Tibial artery (tissue), 4 donors: ENCODE measurements at regions not wholly inside any gene's neighbourhood (a gene's known extent, or its start where the extent isn't known, plus 50 kb on each side); places are given as distances from the start of the nearest gene placed in this dataset.

Experiments
- DNase-seq, 2 donors: peaks; one replicate each; pipeline ENCODE4 v3.0.0-alpha.2; 2019
- H3K27ac ChIP-seq, 2 donors: fragments of 200-600 bp; sonication (generic) in 1 of 2; 1 replicate in 1 of 2; 2 replicates in 1 of 2; pipeline ENCODE4 v1.5.1; 2018 to 2019; ENCODE audit warnings: mild to moderate bottlenecking in 1 of 2
- H3K27me3 ChIP-seq, 2 donors: fragments of 200-600 bp; sonication (generic) in 1 of 2; one replicate each; pipeline versions ENCODE4 v1.5.1 to v1.6.0; 2016 to 2019
- H3K36me3 ChIP-seq, 3 donors: fragments of 200-600 bp; sonication (generic) in 2 of 3; one replicate each; pipeline ENCODE4 v1.5.1; 2016 to 2019; ENCODE audit warnings: mild to moderate bottlenecking in 2 of 3
- H3K4me1 ChIP-seq, 4 donors: fragments of 200-600 bp; sonication (generic) in 2 of 4; 1 replicate in 3 of 4; 2 replicates in 1 of 4; pipeline ENCODE4 v1.5.1; 2016 to 2019
- H3K4me3 ChIP-seq, 2 donors: fragments of 200-600 bp; sonication (generic) in 1 of 2; 1 replicate in 1 of 2; 2 replicates in 1 of 2; pipeline ENCODE4 v1.5.1; 2018 to 2019; ENCODE audit warnings: mild to moderate bottlenecking in 2 of 2
- H3K9me3 ChIP-seq, 3 donors: fragments of 200-600 bp; sonication (generic) in 1 of 3; one replicate each; pipeline ENCODE4 v1.5.1; 2016 to 2019
- intact Hi-C: fragments of 100-400 bp; cut with DNase I; formaldehyde crosslinking; loops from one replicate; pipeline ENCODE4 v1.15.0; 2023; ENCODE audit warnings: low total_unique reads
- TF ChIP-seq, protein P1 (sequence below), 2 experiments: fragments of 200-600 bp in 1 of 2; fragments of 450-650 bp in 1 of 2; IDR thresholded peaks; one replicate each; pipeline ENCODE4 v1.5.1; 2017 to 2019; ENCODE audit warnings: antibody characterized with exemption in 2 of 2, mild to moderate bottlenecking in 1 of 2, moderate library complexity in 1 of 2

DNA sequence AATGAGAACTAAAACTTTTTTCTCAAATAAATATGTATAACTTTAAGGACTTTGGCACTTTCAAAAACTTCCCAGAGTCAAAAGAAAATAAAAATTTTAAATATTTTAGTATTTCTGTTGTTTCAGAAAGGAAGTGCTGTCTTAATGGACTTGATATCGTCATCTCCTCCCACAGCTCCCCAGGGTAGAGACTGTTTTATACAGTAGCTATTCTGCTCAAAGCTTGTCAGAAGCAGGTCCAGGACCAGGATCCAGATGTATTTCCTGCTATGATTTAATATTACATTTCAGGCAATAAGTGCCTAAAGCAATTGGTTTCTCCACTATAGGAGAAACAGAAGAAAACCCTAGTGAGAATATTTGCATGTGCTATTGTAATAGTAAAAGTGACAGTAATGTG is 218.5 kb upstream of the G2E3 start:
- H3K36me3 ChIP-seq, result no peaks in the 10 kb centered on the region
- H3K27ac ChIP-seq, result no peak overlapping the region
- TF ChIP-seq, protein P1, sequence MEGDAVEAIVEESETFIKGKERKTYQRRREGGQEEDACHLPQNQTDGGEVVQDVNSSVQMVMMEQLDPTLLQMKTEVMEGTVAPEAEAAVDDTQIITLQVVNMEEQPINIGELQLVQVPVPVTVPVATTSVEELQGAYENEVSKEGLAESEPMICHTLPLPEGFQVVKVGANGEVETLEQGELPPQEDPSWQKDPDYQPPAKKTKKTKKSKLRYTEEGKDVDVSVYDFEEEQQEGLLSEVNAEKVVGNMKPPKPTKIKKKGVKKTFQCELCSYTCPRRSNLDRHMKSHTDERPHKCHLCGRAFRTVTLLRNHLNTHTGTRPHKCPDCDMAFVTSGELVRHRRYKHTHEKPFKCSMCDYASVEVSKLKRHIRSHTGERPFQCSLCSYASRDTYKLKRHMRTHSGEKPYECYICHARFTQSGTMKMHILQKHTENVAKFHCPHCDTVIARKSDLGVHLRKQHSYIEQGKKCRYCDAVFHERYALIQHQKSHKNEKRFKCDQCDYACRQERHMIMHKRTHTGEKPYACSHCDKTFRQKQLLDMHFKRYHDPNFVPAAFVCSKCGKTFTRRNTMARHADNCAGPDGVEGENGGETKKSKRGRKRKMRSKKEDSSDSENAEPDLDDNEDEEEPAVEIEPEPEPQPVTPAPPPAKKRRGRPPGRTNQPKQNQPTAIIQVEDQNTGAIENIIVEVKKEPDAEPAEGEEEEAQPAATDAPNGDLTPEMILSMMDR (IDR thresholded peaks at IDR 0.05), result no peak
- no peaks in the 10 kb centered on the region for H3K27me3 ChIP-seq
- intact Hi-C loops, result no loop called here
- DNase-seq, result no peak
- no peaks in the 10 kb centered on the region for H3K4me1 ChIP-seq
- no peak overlapping the region for H3K4me3 ChIP-seq
- H3K9me3 ChIP-seq, result no peaks in the 10 kb centered on the region

DNA sequence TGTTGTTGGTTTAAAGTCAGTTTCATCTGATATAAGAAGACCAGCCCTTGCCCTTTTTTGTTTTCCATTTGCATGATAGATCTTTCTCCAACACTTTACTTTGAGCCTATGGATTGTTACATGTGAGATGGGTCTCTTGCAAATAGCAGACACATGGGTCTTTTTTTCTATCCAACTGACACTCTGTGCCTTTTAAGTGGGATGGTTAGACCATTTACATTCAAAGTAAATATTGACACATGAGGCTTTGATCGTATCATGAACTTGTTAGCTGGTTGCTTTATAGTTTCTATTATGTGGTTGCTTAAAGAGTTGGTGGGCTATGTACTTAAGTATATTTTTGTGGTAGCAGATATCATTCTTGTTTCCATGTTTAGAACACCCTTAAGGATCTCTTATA is 213.4 kb upstream of the G2E3 start:
- Histone ChIP-seq H3K27me3 (no peaks in the 10 kb centered on the region), H3K4me1 (no peaks in the 10 kb centered on the region), H3K27ac (no peak overlapping the region), H3K36me3 (no peaks in the 10 kb centered on the region), H3K9me3 (no peaks in the 10 kb centered on the region), H3K4me3 (no peak overlapping the region)
- TF ChIP-seq, protein P1 (IDR thresholded peaks at IDR 0.05), result no peak
- intact Hi-C loops, result no loop called here
- no peak for DNase-seq

DNA sequence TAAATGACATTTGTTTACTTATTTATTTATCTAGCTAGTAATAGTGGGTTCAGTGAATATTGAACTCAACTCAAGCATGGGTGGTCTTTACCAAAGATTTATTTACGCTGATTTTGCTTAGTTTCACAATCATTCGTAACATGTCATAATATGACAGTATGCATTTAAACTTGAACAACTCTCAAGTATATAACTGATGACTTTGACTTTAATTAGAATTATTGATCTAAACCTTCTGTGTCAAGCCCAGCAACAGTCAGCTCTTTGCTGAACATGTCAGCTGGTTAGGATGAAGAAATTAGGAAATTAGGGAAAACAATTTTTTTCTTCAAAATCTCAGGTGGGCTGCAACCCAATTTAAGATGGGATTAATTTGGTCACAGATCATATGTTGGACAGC is 210.5 kb upstream of the G2E3 start:
- H3K27me3 ChIP-seq, result no peaks in the 10 kb centered on the region
- H3K4me1 ChIP-seq, result no peaks in the 10 kb centered on the region
- intact Hi-C loops, result no loop called here
- no peak overlapping the region for H3K27ac ChIP-seq
- TF ChIP-seq, protein P1 (IDR thresholded peaks at IDR 0.05), result no peak
- H3K4me3 ChIP-seq, result no peak overlapping the region
- no peaks in the 10 kb centered on the region for H3K36me3 ChIP-seq
- no peak for DNase-seq
- no peaks in the 10 kb centered on the region for H3K9me3 ChIP-seq

DNA sequence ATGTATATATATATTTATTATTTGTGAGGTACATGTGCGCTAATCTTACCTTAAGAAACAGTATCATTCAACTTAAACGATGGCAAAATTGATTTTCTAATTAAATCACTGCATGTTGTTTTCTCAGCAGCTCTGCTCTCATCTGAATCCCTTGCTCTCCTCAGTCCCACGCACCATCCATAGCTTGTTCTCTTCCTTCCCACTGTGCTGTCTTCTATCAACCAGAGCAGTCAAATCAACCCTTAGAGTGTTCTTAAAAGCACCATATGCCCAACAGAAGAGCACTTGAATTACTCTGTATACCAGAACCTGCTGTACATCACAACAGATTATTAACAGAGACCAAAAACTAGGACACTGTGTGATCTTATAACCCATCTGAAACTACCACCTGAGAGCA is 209.4 kb upstream of the G2E3 start:
- DNase-seq, result no peak
- no peaks in the 10 kb centered on the region for H3K27me3 ChIP-seq
- H3K27ac ChIP-seq, result no peak overlapping the region
- TF ChIP-seq, protein P1 (IDR thresholded peaks at IDR 0.05), result no peak
- intact Hi-C loops, result no loop called here
- no peaks in the 10 kb centered on the region for H3K36me3 ChIP-seq
- no peak overlapping the region for H3K4me3 ChIP-seq
- H3K4me1 ChIP-seq, result no peaks in the 10 kb centered on the region
- H3K9me3 ChIP-seq, result no peaks in the 10 kb centered on the region

DNA sequence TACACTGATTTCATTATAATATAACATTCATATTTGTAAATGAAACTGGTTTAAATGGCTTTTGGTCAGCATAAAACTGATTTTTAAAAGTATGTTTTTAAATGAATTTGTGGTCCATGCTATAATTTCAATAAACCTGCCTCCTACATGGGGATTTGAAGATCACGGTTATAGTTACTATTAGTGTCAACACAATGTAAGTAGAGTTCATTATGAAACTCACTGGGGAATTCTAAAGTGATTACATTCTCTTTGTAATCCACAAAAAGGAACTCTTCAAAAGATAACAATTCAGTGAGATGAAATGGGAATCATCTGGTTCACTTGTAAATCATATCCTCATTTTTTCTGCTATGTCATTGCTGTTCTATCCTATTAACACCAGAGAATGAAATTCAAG is 204.5 kb upstream of the G2E3 start:
- no peak for DNase-seq
- no peak overlapping the region for H3K27ac ChIP-seq
- no peaks in the 10 kb centered on the region for H3K27me3 ChIP-seq
- H3K4me1 ChIP-seq, result no peaks in the 10 kb centered on the region
- no peaks in the 10 kb centered on the region for H3K36me3 ChIP-seq
- intact Hi-C loops, result no loop called here
- TF ChIP-seq, protein P1 (IDR thresholded peaks at IDR 0.05), result no peak
- H3K9me3 ChIP-seq, result no peaks in the 10 kb centered on the region
- H3K4me3 ChIP-seq, result no peak overlapping the region

DNA sequence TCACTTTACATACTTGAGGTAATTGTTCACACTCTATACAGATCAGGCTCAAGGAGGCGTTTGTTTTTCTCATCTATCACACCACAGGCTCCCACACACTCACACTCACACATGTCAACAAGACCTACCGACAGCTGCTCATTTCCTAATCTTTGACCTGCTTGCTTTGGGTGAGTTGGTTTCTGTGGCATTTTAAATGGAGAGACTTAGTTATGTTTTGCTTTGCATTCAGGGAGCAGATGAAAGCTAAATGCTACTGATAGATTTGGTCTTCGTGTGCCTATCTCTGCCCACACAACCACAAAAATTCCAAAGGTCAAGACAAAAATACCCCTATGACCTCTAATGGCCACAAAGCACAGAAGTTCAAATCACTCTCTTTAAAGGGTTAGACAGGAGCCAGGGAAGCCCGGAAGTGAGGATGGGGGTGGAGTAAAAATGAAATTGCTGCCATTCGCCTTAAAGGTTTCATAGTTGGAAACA is 203.5 kb upstream of the G2E3 start:
- no peaks in the 10 kb centered on the region for H3K9me3 ChIP-seq
- no peaks in the 10 kb centered on the region for H3K4me1 ChIP-seq
- TF ChIP-seq, protein P1 (IDR thresholded peaks at IDR 0.05), result no peak
- H3K36me3 ChIP-seq, result no peaks in the 10 kb centered on the region
- no peak for DNase-seq
- intact Hi-C loops, result no loop called here
- H3K27ac ChIP-seq, result no peak overlapping the region
- no peak overlapping the region for H3K4me3 ChIP-seq
- no peaks in the 10 kb centered on the region for H3K27me3 ChIP-seq
